Heart left ventricle (tissue), 16 donors: ENCODE measurements at regions not wholly inside any gene's neighbourhood (a gene's known extent, or its start where the extent isn't known, plus 50 kb on each side); places are given as distances from the start of the nearest gene placed in this dataset.
"Not testable (repeated sequence)": the region's sequence is repeated elsewhere in the genome, so short reads cannot be mapped to it uniquely, and the experiment has no call there.

Experiments
- ATAC-seq, 4 donors: fragments of 200-7000 bp; cut with Tn5 transposase; one replicate each; pipeline ENCODE4 v1.9.1; 2020 to 2022; ENCODE audit warnings: moderate library complexity in 4 of 4, mild to moderate bottlenecking in 3 of 4, moderate number of reproducible peaks in 1 of 4
- DNase-seq, 5 donors: peaks; one replicate each; pipeline ENCODE4 v3.0.0-alpha.2; 2020
- H3K27ac ChIP-seq, 12 donors: fragments of 200-600 bp; sonication (generic) in 4 of 12; one replicate each; pipeline versions ENCODE4 v1.5.0 to v1.8.0; 2016 to 2022; ENCODE audit warnings: mild to moderate bottlenecking in 2 of 12
- H3K27me3 ChIP-seq, 9 donors: fragments of 200-600 bp; sonication (generic) in 2 of 9; one replicate each; pipeline versions ENCODE4 v1.5.1 to v1.8.0; 2016 to 2022; ENCODE audit warnings: mild to moderate bottlenecking in 3 of 9
- H3K36me3 ChIP-seq, 9 donors: fragments of 200-600 bp; sonication (generic) in 2 of 9; one replicate each; pipeline versions ENCODE4 v1.5.0 to v1.8.0; 2018 to 2022; ENCODE audit warnings: mild to moderate bottlenecking in 2 of 9
- H3K4me1 ChIP-seq, 12 donors: fragments of 200-600 bp; sonication (generic) in 4 of 12; one replicate each; pipeline versions ENCODE4 v1.5.0 to v1.8.0; 2016 to 2022; ENCODE audit warnings: mild to moderate bottlenecking in 3 of 12
- H3K4me3 ChIP-seq, 12 donors: fragments of 200-600 bp; sonication (generic) in 4 of 12; one replicate each; pipeline versions ENCODE4 v1.5.0 to v1.8.0; 2017 to 2022; ENCODE audit warnings: mild to moderate bottlenecking in 9 of 12, moderate library complexity in 4 of 12
- H3K9me3 ChIP-seq, 12 donors: fragments of 200-600 bp; sonication (generic) in 4 of 12; one replicate each; pipeline versions ENCODE4 v1.5.0 to v1.8.0; 2016 to 2022; ENCODE audit warnings: mild to moderate bottlenecking in 1 of 12
- POLR2A ChIP-seq, 2 donors: fragments of 450-650 bp; IDR thresholded peaks; one replicate each; pipeline ENCODE4 v1.6.1; 2017; ENCODE audit warnings: antibody characterized with exemption in 2 of 2, mild to moderate bottlenecking in 2 of 2, moderate library complexity in 2 of 2
- WGBS, 4 donors: extraction: QIAGEN DNeasy Blood & Tissue Kit in 2 of 4; methylation state at CpG; one replicate each; pipeline versions ENCODE4 v1.1.5 to v1.1.7; 2013 to 2018; 5-methylcytosine and 5-hydroxymethylcytosine counted together
- intact Hi-C, 10 donors: fragments of 100-400 bp; cut with DNase I; formaldehyde crosslinking; loops; one replicate each; pipeline versions ENCODE4 v1.11.1 to v1.14.2; 2022
- TF ChIP-seq, protein P1 (sequence below), 12 donors: fragments of 200-600 bp; sonication (generic) in 4 of 12; IDR thresholded peaks; one replicate each; pipeline versions ENCODE4 v1.5.0 to v1.8.0; 2018 to 2022; ENCODE audit warnings: antibody characterized with exemption in 12 of 12, mild to moderate bottlenecking in 5 of 12
- donor health status: ischemic (EF 13 %, LVEDD 7.1; RV severe dilation, severe dysfunction).
- donor health status: healthy with polysubstance abuse.
- donor health status: DM: no; HTN: yes; CAD: no.
- donor health status: DM: no; HTN: no; CAD: no.
- donor health status: ischemic (EF 25% LVEDD 6.9; RV normal size, moderate dysfunction).
- donor health status: ischemic (EF 25% LVEDD 5.7; RV mildly dilated, moderate dysfunction).
- donor health status: healthy.
- donor health status: DM: yes; HTN: yes; CAD: no.
- donor health status: ischemic (EF 35%, LVEDD 5.7; RV mildly dilated, moderate dysfunction).
- donor health status: nonischemic (EF 11% LVEDD 7.7; RV severe dilation, severe dysfunction).
- donor health status: DM: yes; HTN: yes; CAD: no.
- donor health status: PGD.
- donor health status: ischemic (EF 29% LVEDD 5.4; RV normal size, mild dysfunction).
- donor health status: nonischemic (EF 23%, LVEDD 6.1; RV moderate dilation, normal function).

DNA sequence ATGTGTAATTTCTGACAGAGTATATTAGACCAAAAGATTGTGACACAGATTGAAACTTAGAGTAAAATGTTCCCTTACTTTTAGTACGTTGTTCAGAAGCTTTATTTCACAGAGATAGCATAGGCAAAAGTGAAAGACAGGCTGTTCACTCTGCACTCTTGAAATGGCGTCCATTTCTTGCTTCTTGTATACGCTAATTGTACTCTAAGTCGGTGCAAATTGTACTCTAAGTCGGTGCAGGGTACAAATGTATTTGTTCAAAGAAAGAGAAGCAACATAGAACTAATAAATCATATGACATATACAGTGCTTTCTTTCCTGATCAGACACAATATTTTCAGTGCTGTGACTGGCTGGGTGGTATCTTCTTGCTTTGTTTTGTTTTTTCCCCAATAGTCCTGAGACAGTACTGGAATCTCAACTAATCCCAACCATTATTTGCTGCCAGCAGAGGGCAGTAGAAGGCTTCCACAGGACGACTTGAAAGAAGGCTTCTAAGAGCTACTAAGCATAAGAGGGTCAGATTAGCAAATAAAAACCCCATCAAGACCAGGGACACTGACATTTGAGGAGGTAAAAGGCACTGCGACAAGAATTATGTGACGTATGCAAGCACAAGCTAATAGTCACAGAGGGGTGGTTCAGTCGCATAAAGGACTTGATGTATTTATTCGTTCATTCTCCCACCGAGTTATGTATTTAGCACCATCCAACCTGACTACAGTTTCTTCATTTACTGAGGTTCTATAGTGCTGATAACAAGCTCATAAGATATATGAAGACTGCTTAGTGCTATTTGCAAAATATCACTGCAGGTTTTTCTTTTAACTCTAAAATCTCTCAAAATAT lies 831.8 kb downstream of the TAF11L14 start:
- H3K27ac ChIP-seq: no peak overlapping the region
- 55 to 59% (median 57%) methylated on average over 11 of the region's 11 CpGs for WGBS, 4 donors
- no peak overlapping the region for H3K4me3 ChIP-seq
- no peaks in the 10 kb centered on the region for H3K4me1 ChIP-seq
- H3K27me3 ChIP-seq: no peaks in the 10 kb centered on the region
- intact Hi-C loops: loop anchor here in 3 of 10 donors (5.0 to 10.0 kb wide), 3 partner anchors 229 to 239 kb away; no protein-coding TSS in a partner anchor
- no peak for ATAC-seq
- H3K36me3 ChIP-seq: no peaks in the 10 kb centered on the region
- no peak for TF ChIP-seq POLR2A (IDR thresholded peaks at IDR 0.05)
- TF ChIP-seq, protein P1, sequence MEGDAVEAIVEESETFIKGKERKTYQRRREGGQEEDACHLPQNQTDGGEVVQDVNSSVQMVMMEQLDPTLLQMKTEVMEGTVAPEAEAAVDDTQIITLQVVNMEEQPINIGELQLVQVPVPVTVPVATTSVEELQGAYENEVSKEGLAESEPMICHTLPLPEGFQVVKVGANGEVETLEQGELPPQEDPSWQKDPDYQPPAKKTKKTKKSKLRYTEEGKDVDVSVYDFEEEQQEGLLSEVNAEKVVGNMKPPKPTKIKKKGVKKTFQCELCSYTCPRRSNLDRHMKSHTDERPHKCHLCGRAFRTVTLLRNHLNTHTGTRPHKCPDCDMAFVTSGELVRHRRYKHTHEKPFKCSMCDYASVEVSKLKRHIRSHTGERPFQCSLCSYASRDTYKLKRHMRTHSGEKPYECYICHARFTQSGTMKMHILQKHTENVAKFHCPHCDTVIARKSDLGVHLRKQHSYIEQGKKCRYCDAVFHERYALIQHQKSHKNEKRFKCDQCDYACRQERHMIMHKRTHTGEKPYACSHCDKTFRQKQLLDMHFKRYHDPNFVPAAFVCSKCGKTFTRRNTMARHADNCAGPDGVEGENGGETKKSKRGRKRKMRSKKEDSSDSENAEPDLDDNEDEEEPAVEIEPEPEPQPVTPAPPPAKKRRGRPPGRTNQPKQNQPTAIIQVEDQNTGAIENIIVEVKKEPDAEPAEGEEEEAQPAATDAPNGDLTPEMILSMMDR (IDR thresholded peaks at IDR 0.05): peak; percentile 22 to 64 (median 37)
- DNase-seq: peak in 1 of 5 donors; percentile 23
- no peaks in the 10 kb centered on the region for H3K9me3 ChIP-seq

DNA sequence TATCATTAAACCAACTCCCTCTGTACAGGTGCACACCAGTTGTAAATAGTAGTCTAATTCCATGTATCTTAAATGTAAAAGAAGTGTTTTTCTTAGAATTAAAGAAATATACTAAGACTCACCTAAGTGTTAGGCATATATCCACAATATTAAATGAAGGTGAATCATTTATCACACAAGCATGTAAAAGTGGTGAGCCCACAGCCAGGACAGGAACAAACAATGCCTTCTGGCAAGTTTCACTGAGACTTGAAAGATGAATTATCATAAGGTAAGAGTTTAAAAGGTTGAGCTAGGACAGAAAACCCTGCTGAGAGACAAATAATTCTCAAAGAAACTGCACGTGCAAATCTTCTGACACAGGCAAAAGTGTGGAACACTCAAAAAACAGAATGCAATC lies 832.5 kb downstream of the TAF11L14 start:
- Histone ChIP-seq H3K4me1 (no peaks in the 10 kb centered on the region), H3K9me3 (no peaks in the 10 kb centered on the region), H3K27ac (no peak overlapping the region), H3K4me3 (no peak overlapping the region), H3K36me3 (no peaks in the 10 kb centered on the region), H3K27me3 (no peaks in the 10 kb centered on the region)
- TF ChIP-seq, protein P1 (IDR thresholded peaks at IDR 0.05): no peak
- TF ChIP-seq POLR2A (IDR thresholded peaks at IDR 0.05): no peak
- ATAC-seq: no peak
- DNase-seq: no peak
- intact Hi-C loops: loop anchor here in 3 of 10 donors (5.0 to 10.0 kb wide), 3 partner anchors 228 to 238 kb away; no protein-coding TSS in a partner anchor
- 66 to 76% (median 71%) methylated on average over 1 of the region's 1 CpG for WGBS, 4 donors

DNA sequence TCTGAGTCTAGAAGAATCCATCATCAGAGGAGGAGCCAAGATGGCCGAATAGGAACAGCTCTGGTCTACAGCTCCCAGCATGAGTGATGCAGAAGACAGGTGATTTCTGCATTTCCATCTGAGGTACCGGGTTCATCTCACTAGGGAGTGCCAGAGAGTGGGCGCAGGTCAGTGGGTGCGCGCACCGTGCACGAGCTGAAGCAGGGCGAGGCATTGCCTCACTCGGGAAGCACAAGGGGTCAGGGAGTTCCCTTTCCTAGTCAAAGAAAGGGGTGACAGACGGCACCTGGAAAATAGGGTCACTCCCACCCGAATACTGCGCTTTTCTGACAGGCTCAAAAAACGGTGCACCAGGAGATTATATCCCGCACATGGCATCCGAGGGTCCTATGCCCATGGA lies 837.5 kb downstream of the TAF11L14 start:
- H3K27ac ChIP-seq, ATAC-seq, intact Hi-C loops, H3K4me1 ChIP-seq, H3K4me3 ChIP-seq, H3K9me3 ChIP-seq, H3K27me3 ChIP-seq, DNase-seq, H3K36me3 ChIP-seq: not testable (repeated sequence)
- WGBS, 4 donors: 91 to 99% (median 94%) methylated on average over 15 of the region's 15 CpGs

DNA sequence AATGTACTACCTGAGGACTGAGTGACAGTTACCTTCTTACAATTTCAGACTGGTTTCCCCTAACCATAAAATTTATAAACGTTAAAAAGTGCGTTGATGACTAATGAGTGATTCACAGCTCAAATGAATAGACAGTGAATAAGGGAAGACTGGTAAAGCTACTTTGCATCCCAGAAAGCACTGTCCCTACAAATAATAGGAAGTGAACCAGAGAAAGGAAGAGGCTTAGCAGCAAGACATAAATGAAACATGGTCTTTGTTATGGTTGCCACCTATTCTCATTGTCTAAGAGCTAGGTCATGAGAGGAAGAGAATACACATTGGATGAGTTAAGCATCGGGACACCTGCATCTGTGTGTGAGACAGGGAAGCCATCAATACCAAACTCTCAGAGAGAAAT lies 849.2 kb downstream of the TAF11L14 start:
- DNase-seq (no peak), ATAC-seq (no peak)
- TF ChIP-seq, protein P1 (IDR thresholded peaks at IDR 0.05): no peak
- TF ChIP-seq POLR2A (IDR thresholded peaks at IDR 0.05): no peak
- Histone ChIP-seq H3K4me1 (no peaks in the 10 kb centered on the region), H3K9me3 (no peaks in the 10 kb centered on the region), H3K27ac (no peak overlapping the region), H3K36me3 (no peaks in the 10 kb centered on the region), H3K4me3 (no peak overlapping the region), H3K27me3 (no peaks in the 10 kb centered on the region)
- 49 to 56% (median 51%) methylated on average over 3 of the region's 3 CpGs for WGBS, 4 donors
- intact Hi-C loops: no loop called here
